NOMO-1 (cell line): ENCODE measurements at regions not wholly inside any gene's neighbourhood (a gene's known extent, or its start where the extent isn't known, plus 50 kb on each side); places are given as distances from the start of the nearest gene placed in this dataset.

ENCODE experiments used
- DNase-seq, 2 experiments: peaks; one replicate each; lab custom pipeline; 2025; ENCODE audit not compliant: unreplicated experiment in 2 of 2; lab: John Stamatoyannopoulos, UW

GRCh38 chr2:62566847-62567246 lies 60.9 kb upstream of the TMEM17 start:
- no peak for DNase-seq

- no peak for DNase-seq
Observed at GRCh38 chr2:62565309-62565908, 59.4 kb upstream of the TMEM17 start.

GRCh38 chr2:62564380-62565137 lies 58.6 kb upstream of the TMEM17 start:
- no peak for DNase-seq

GRCh38 chr2:62561586-62561985 lies 55.6 kb upstream of the TMEM17 start:
- no peak for DNase-seq

GRCh38 chr2:62559582-62559981 lies 53.6 kb upstream of the TMEM17 start:
- no peak for DNase-seq

- no peak for DNase-seq
Observed at GRCh38 chr2:62558743-62559142, 52.7 kb upstream of the TMEM17 start.

- DNase-seq = no peak
Observed at GRCh38 chr2:62556086-62556485, 50.1 kb upstream of the TMEM17 start.
